ENCODE measurements at regions not wholly inside any gene's neighbourhood (a gene's known extent, or its start where the extent isn't known, plus 50 kb on each side); places are given as distances from the start of the nearest gene placed in this dataset.

GRCh38 chr5:133697536-133698258 is 85.4 kb upstream of the FSTL4 start:
- TF ChIP-seq POLR2A (IDR thresholded peaks at IDR 0.05) (no peak), CTCF (IDR thresholded peaks at IDR 0.05) (no peak), POLR2AphosphoS5 (IDR thresholded peaks at IDR 0.05) (no peak)
- Histone ChIP-seq H3K27ac (no peak overlapping the region), H3K9me3 (no peaks in the 10 kb centered on the region), H3K36me3 (no peaks in the 10 kb centered on the region), H3K4me3 (no peak overlapping the region), H3K27me3 (no peaks in the 10 kb centered on the region), H3K4me1 (no peaks in the 10 kb centered on the region)
- intact Hi-C loops (cut with DNase I; ENCODE audit: low total_unique reads): no loop called here
- no peak for DNase-seq
- 65% methylated on average over 8 of the region's 8 CpGs; no CpG with 5 or more reads in 1 of the 2 donors for whole genome bisulfite sequencing, 2 donors (ENCODE audit: low coverage in 1 of 2)
- in situ Hi-C loops (cut with MboI; ENCODE audit: low pct_ligation_motif_present in 1 of 4, low pct_unique_long_range_greater_than_20kb in 1 of 4, low sequenced_read_pairs in 3 of 4): no loop called here

GRCh38 chr5:133696782-133697507 is 84.6 kb upstream of the FSTL4 start:
- Histone ChIP-seq H3K4me3 (no peak overlapping the region), H3K36me3 (no peaks in the 10 kb centered on the region), H3K4me1 (no peaks in the 10 kb centered on the region), H3K27me3 (no peaks in the 10 kb centered on the region), H3K9me3 (no peaks in the 10 kb centered on the region), H3K27ac (no peak overlapping the region)
- in situ Hi-C loops (cut with MboI; ENCODE audit: low pct_ligation_motif_present in 1 of 4, low pct_unique_long_range_greater_than_20kb in 1 of 4, low sequenced_read_pairs in 3 of 4): no loop called here
- no peak for TF ChIP-seq POLR2AphosphoS5 (IDR thresholded peaks at IDR 0.05)
- no peak for TF ChIP-seq POLR2A (IDR thresholded peaks at IDR 0.05)
- no peak for TF ChIP-seq EP300 (IDR thresholded peaks at IDR 0.05; ENCODE audit: low read depth)
- TF ChIP-seq CTCF (IDR thresholded peaks at IDR 0.05): no peak
- DNase-seq: no peak
- intact Hi-C loops (cut with DNase I; ENCODE audit: low total_unique reads): no loop called here
- 94 to 100% methylated on average over 4 to 10 of the region's 10 CpGs for WGBS, 2 donors (ENCODE audit: low coverage in 1 of 2)

- intact Hi-C loops (cut with DNase I; ENCODE audit: low total_unique reads): no loop called here
- TF ChIP-seq EP300 (IDR thresholded peaks at IDR 0.05; ENCODE audit: low read depth) (no peak), POLR2A (IDR thresholded peaks at IDR 0.05) (no peak), CTCF (IDR thresholded peaks at IDR 0.05) (no peak), POLR2AphosphoS5 (IDR thresholded peaks at IDR 0.05) (no peak)
- DNase-seq: no peak
- in situ Hi-C loops (cut with MboI; ENCODE audit: low pct_ligation_motif_present in 1 of 4, low pct_unique_long_range_greater_than_20kb in 1 of 4, low sequenced_read_pairs in 3 of 4): no loop called here
- Histone ChIP-seq H3K36me3 (no peaks in the 10 kb centered on the region), H3K27ac (no peak overlapping the region), H3K27me3 (no peaks in the 10 kb centered on the region), H3K4me1 (no peaks in the 10 kb centered on the region), H3K4me3 (no peak overlapping the region), H3K9me3 (no peaks in the 10 kb centered on the region)
- 82 to 87% methylated on average over 6 to 10 of the region's 10 CpGs for WGBS, 2 donors (ENCODE audit: low coverage in 1 of 2)
Observed at GRCh38 chr5:133696006-133696584, 83.8 kb upstream of the FSTL4 start.

- intact Hi-C loops (cut with DNase I; ENCODE audit: low total_unique reads): no loop called here
- H3K36me3 ChIP-seq: no peaks in the 10 kb centered on the region
- in situ Hi-C loops (cut with MboI; ENCODE audit: low pct_ligation_motif_present in 1 of 4, low pct_unique_long_range_greater_than_20kb in 1 of 4, low sequenced_read_pairs in 3 of 4): no loop called here
- H3K27me3 ChIP-seq: peaks cover 6% of the 10 kb centered on the region
- H3K27ac ChIP-seq: no peak overlapping the region
- H3K4me3 ChIP-seq: no peak overlapping the region
- TF ChIP-seq POLR2A (IDR thresholded peaks at IDR 0.05) (no peak), CTCF (IDR thresholded peaks at IDR 0.05) (no peak), POLR2AphosphoS5 (IDR thresholded peaks at IDR 0.05) (no peak), EP300 (IDR thresholded peaks at IDR 0.05; ENCODE audit: low read depth) (no peak)
- H3K9me3 ChIP-seq: no peaks in the 10 kb centered on the region
- WGBS, 2 donors (ENCODE audit: low coverage in 1 of 2): 80% methylated on average over 6 of the region's 6 CpGs; no CpG with 5 or more reads in 1 of the 2 donors
- no peak for DNase-seq
- H3K4me1 ChIP-seq: no peaks in the 10 kb centered on the region
Observed at GRCh38 chr5:133694181-133694831, 82.0 kb upstream of the FSTL4 start.
